ENCODE measurements at regions not wholly inside any gene's neighbourhood (a gene's known extent, or its start where the extent isn't known, plus 50 kb on each side); places are given as distances from the start of the nearest gene placed in this dataset.

- TF ChIP-seq KIAA2018 (CRISPR knock-in tag; IDR thresholded peaks at IDR 0.05; ENCODE audit: borderline replicate concordance) (no peak), POLR2AphosphoS5 (IDR thresholded peaks at IDR 0.05; ENCODE audit: low read depth, low read length) (no peak), DDIT3 (CRISPR knock-in tag; IDR thresholded peaks at IDR 0.05) (no peak), NR2F6 (IDR thresholded peaks at IDR 0.05) (peak; percentile 39; the same call in 1 of the 2 replicates), NR2F6 (CRISPR knock-in tag; IDR thresholded peaks at IDR 0.05) (no peak), SP5 (CRISPR knock-in tag; IDR thresholded peaks at IDR 0.05; ENCODE audit: borderline replicate concordance, low read depth) (peak; percentile 67; the same call in 1 of the 2 replicates), ZNF20 (CRISPR knock-in tag; IDR thresholded peaks at IDR 0.05) (no peak), NFKBIZ (CRISPR knock-in tag; IDR thresholded peaks at IDR 0.05) (no peak), ELF3 (CRISPR knock-in tag; IDR thresholded peaks at IDR 0.05) (0 out of 2 replicates have a peak, but pooled peaks have one; percentile 36), ZNF512 (CRISPR knock-in tag; IDR thresholded peaks at IDR 0.05) (no peak), THRA (CRISPR knock-in tag; IDR thresholded peaks at IDR 0.05; ENCODE audit: borderline replicate concordance) (no peak), ZUFSP (CRISPR knock-in tag; IDR thresholded peaks at IDR 0.05; ENCODE audit: borderline replicate concordance) (no peak), FOXK1 (CRISPR knock-in tag; IDR thresholded peaks at IDR 0.05; ENCODE audit: borderline replicate concordance, low read depth) (no peak), ARHGAP35 (CRISPR knock-in tag; IDR thresholded peaks at IDR 0.05; ENCODE audit: borderline replicate concordance) (no peak), ZNF136 (CRISPR knock-in tag; IDR thresholded peaks at IDR 0.05; ENCODE audit: low read depth) (no peak)
Observed at GRCh38 chr2:77604953-77605929, 83.1 kb upstream of the LRRTM4 start (continued).

All from HepG2 (cell line).